HFFc6 (cell line): ENCODE measurements at regions not wholly inside any gene's neighbourhood (a gene's known extent, or its start where the extent isn't known, plus 50 kb on each side); places are given as distances from the start of the nearest gene placed in this dataset.

Source experiments
- DNase-seq: peaks from one replicate; pipeline ENCODE4 v3.0.0-alpha.2; 2018
- H3K27ac Mint-ChIP-seq: 2 replicates; pipeline ENCODE4 v1.8.0; 2020; ENCODE audit warnings: mild to moderate bottlenecking, mixed read lengths
- H3K27me3 Mint-ChIP-seq: 2 replicates; pipeline ENCODE4 v1.8.0; 2021; ENCODE audit warnings: mild to moderate bottlenecking, moderate library complexity, mixed read lengths; ENCODE audit not compliant: insufficient read depth
- H3K36me3 Mint-ChIP-seq: 2 replicates; pipeline ENCODE4 v1.8.0; 2021; ENCODE audit warnings: low read depth, mixed read lengths
- H3K4me1 Mint-ChIP-seq: 2 replicates; pipeline ENCODE4 v1.8.0; 2020; ENCODE audit warnings: low read depth, mixed read lengths
- H3K4me3 Mint-ChIP-seq: 2 replicates; pipeline ENCODE4 v1.8.0; 2020; ENCODE audit warnings: mild to moderate bottlenecking, moderate library complexity, mixed read lengths
- H3K9me3 Mint-ChIP-seq: 2 replicates; pipeline ENCODE4 v1.8.0; 2020; ENCODE audit warnings: mild to moderate bottlenecking, mixed read lengths
- CTCF ChIP-seq: fragments of 200-600 bp; sonication (generic); IDR thresholded peaks from 2 replicates; pipeline ENCODE4 v1.5.0; 2021; ENCODE audit warnings: antibody characterized with exemption, mild to moderate bottlenecking

GRCh38 chr7:36032361-36032818, 120.7 kb upstream of the EEPD1 start:
- Mint-ChIP-seq H3K4me3 (peak overlapping the region; percentile 6), H3K27ac (peak overlapping the region; percentile 51; the same call in 1 of the 2 replicates), H3K4me1 (peaks cover 54% of the 10 kb centered on the region), H3K36me3 (no peaks in the 10 kb centered on the region), H3K27me3 (peaks cover 10% of the 10 kb centered on the region; the same call in 1 of the 2 replicates), H3K9me3 (no peaks in the 10 kb centered on the region)
- DNase-seq, result peak; percentile 46
- TF ChIP-seq CTCF, result no peak

GRCh38 chr7:36034020-36034419, 119.0 kb upstream of the EEPD1 start:
- Mint-ChIP-seq H3K27ac (peak overlapping the region; percentile 77), H3K9me3 (no peaks in the 10 kb centered on the region), H3K27me3 (peaks cover 7% of the 10 kb centered on the region; the same call in 1 of the 2 replicates), H3K36me3 (no peaks in the 10 kb centered on the region), H3K4me3 (peak overlapping the region; percentile 55), H3K4me1 (peaks cover 64% of the 10 kb centered on the region)
- DNase-seq, result peak; percentile 91
- TF ChIP-seq CTCF, result no peak

GRCh38 chr7:36035186-36035585, 117.9 kb upstream of the EEPD1 start:
- Mint-ChIP-seq H3K4me1 (peaks cover 68% of the 10 kb centered on the region), H3K4me3 (no peak overlapping the region), H3K36me3 (no peaks in the 10 kb centered on the region), H3K9me3 (no peaks in the 10 kb centered on the region), H3K27me3 (no peaks in the 10 kb centered on the region; the same call in 1 of the 2 replicates), H3K27ac (no peak overlapping the region)
- TF ChIP-seq CTCF, result no peak
- no peak for DNase-seq

- H3K9me3 Mint-ChIP-seq, result no peaks in the 10 kb centered on the region
- TF ChIP-seq CTCF, result no peak
- peak overlapping the region; percentile 33 for H3K4me3 Mint-ChIP-seq
- no peaks in the 10 kb centered on the region for H3K36me3 Mint-ChIP-seq
- no peaks in the 10 kb centered on the region; the same call in none of the 2 replicates for H3K27me3 Mint-ChIP-seq
- H3K27ac Mint-ChIP-seq, result peak overlapping the region; percentile 84
- peak; percentile 12 for DNase-seq
- H3K4me1 Mint-ChIP-seq, result peaks cover 79% of the 10 kb centered on the region
Observed at GRCh38 chr7:36036590-36036989, 116.5 kb upstream of the EEPD1 start.

- peak; percentile 99 for DNase-seq
- TF ChIP-seq CTCF, result no peak
- peak overlapping the region; percentile 84 for H3K27ac Mint-ChIP-seq
- H3K4me3 Mint-ChIP-seq, result peak overlapping the region; percentile 61
- peaks cover 74% of the 10 kb centered on the region for H3K4me1 Mint-ChIP-seq
- no peaks in the 10 kb centered on the region; the same call in none of the 2 replicates for H3K27me3 Mint-ChIP-seq
- H3K36me3 Mint-ChIP-seq, result no peaks in the 10 kb centered on the region
- H3K9me3 Mint-ChIP-seq, result no peaks in the 10 kb centered on the region
Observed at GRCh38 chr7:36037121-36037662, 115.9 kb upstream of the EEPD1 start.
